ENCODE measurements at regions not wholly inside any gene's neighbourhood (a gene's known extent, or its start where the extent isn't known, plus 50 kb on each side); places are given as distances from the start of the nearest gene placed in this dataset.

DNA sequence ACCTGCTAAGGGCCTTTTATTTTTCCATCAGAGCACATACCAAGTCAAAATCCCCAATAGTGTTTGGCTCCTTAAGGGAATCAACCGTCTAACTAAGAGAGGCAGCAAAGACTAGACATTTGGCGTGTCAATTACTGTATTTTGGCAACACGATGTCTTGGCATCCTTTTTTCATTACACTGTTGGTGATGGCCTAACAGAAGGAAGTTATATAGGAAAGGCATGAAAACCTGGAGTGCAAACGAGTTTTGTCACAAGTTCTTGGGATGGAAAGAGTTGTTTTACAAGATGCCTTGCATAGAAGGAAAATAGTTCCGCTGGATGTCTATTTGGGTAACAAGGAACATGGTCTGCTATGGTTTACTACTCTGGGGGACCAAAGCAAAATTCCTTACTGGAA, 119.2 kb upstream of the TTC29 start:
- TF ChIP-seq, protein P1, sequence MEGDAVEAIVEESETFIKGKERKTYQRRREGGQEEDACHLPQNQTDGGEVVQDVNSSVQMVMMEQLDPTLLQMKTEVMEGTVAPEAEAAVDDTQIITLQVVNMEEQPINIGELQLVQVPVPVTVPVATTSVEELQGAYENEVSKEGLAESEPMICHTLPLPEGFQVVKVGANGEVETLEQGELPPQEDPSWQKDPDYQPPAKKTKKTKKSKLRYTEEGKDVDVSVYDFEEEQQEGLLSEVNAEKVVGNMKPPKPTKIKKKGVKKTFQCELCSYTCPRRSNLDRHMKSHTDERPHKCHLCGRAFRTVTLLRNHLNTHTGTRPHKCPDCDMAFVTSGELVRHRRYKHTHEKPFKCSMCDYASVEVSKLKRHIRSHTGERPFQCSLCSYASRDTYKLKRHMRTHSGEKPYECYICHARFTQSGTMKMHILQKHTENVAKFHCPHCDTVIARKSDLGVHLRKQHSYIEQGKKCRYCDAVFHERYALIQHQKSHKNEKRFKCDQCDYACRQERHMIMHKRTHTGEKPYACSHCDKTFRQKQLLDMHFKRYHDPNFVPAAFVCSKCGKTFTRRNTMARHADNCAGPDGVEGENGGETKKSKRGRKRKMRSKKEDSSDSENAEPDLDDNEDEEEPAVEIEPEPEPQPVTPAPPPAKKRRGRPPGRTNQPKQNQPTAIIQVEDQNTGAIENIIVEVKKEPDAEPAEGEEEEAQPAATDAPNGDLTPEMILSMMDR (IDR thresholded peaks at IDR 0.05), result no peak
- no peak for TF ChIP-seq POLR2A (IDR thresholded peaks at IDR 0.05)
